Lung (tissue), 11 donors: ENCODE measurements at regions not wholly inside any gene's neighbourhood (a gene's known extent, or its start where the extent isn't known, plus 50 kb on each side); places are given as distances from the start of the nearest gene placed in this dataset.

Experiments used
- ATAC-seq: fragments of 200-7000 bp; cut with Tn5 transposase; one replicate; pipeline ENCODE4 v1.9.1; 2020; ENCODE audit warnings: moderate number of reproducible peaks; ENCODE audit not compliant: insufficient read depth, low FRiP score
- DNase-seq, 3 donors: peaks; one replicate each; pipeline ENCODE4 v3.0.0-alpha.2; 2013 to 2017
- H3K27ac ChIP-seq, 2 donors: one replicate each; pipeline ENCODE4 v1.5.1; 2013; ENCODE audit warnings: mild to moderate bottlenecking in 2 of 2, moderate library complexity in 2 of 2, control low read depth in 1 of 2, inconsistent platforms in 1 of 2, low read depth in 1 of 2, low read length in 1 of 2
- H3K27me3 ChIP-seq, 3 donors: one replicate each; pipeline ENCODE4 v1.5.1; 2013; ENCODE audit warnings: low read length in 2 of 3; ENCODE audit not compliant: control insufficient read depth in 3 of 3, insufficient read depth in 3 of 3
- H3K36me3 ChIP-seq, 4 donors: one replicate each; pipeline ENCODE4 v1.5.1; 2013; ENCODE audit warnings: low read length in 4 of 4, mild to moderate bottlenecking in 1 of 4, moderate library complexity in 1 of 4; ENCODE audit not compliant: control insufficient read depth in 4 of 4, insufficient read depth in 4 of 4
- H3K4me1 ChIP-seq, 5 donors: one replicate each; pipeline ENCODE4 v1.5.1; 2013; ENCODE audit warnings: low read length in 5 of 5, mild to moderate bottlenecking in 2 of 5, moderate library complexity in 1 of 5; ENCODE audit not compliant: control insufficient read depth in 5 of 5, insufficient read depth in 5 of 5
- H3K4me3 ChIP-seq: one replicate; pipeline ENCODE4 v1.5.1; 2013; ENCODE audit warnings: mild to moderate bottlenecking, control low read depth, moderate library complexity
- H3K9ac ChIP-seq, 2 donors: one replicate each; pipeline ENCODE4 v1.5.1; 2013; ENCODE audit warnings: low read length in 2 of 2, control low read depth in 1 of 2; ENCODE audit not compliant: insufficient read depth in 1 of 2
- H3K9me3 ChIP-seq, 4 donors: one replicate each; pipeline ENCODE4 v1.5.1; 2013; ENCODE audit warnings: low read length in 3 of 4, mild to moderate bottlenecking in 1 of 4, moderate library complexity in 1 of 4; ENCODE audit not compliant: control insufficient read depth in 4 of 4, insufficient read depth in 3 of 4
- CTCF ChIP-seq: IDR thresholded peaks from 2 replicates; pipeline ENCODE4 v1.5.1; 2012; ENCODE audit warnings: mild to moderate bottlenecking; ENCODE audit errors: control extremely low read depth, extremely low read depth
- WGBS, 2 donors: extraction: QIAGEN DNeasy Blood & Tissue Kit; methylation state at CpG; one replicate each; pipeline ENCODE4 v1.1.7; 2013; 5-methylcytosine and 5-hydroxymethylcytosine counted together
- donor health status: control.
- donor health status: control.
- donor health status: Bipolar disorder and iron deficiency.
- donor health status: healthy.
- donor health status: DM: yes; HTN: yes; CAD: no.

GRCh38 chr5:3143382-3143781, 391.9 kb upstream of the IRX2 start:
- Histone ChIP-seq H3K4me3 (no peak overlapping the region), H3K27me3 (no peaks in the 10 kb centered on the region), H3K9ac (no peak overlapping the region), H3K4me1 (no peaks in the 10 kb centered on the region), H3K27ac (no peak overlapping the region), H3K9me3 (peaks cover 0 to 1% (median 0%) of the 10 kb centered on the region in 4 donors), H3K36me3 (no peaks in the 10 kb centered on the region)
- no peak for ATAC-seq
- WGBS, 2 donors: 92 to 96% methylated on average over 12 of the region's 12 CpGs
- no peak for TF ChIP-seq CTCF
- no peak for DNase-seq

- ATAC-seq (no peak), DNase-seq (no peak)
- Histone ChIP-seq H3K4me1 (no peaks in the 10 kb centered on the region), H3K4me3 (no peak overlapping the region), H3K27ac (no peak overlapping the region), H3K36me3 (no peaks in the 10 kb centered on the region), H3K27me3 (no peaks in the 10 kb centered on the region), H3K9me3 (peaks cover 0 to 1% (median 0%) of the 10 kb centered on the region in 4 donors), H3K9ac (no peak overlapping the region)
- TF ChIP-seq CTCF: no peak
- WGBS, 2 donors: 80% methylated on average over 25 of the region's 25 CpGs
These were observed 391.0 kb upstream of the IRX2 start for GRCh38 chr5:3142261-3143027.

GRCh38 chr5:3140117-3140516, 388.6 kb upstream of the IRX2 start:
- no peaks in the 10 kb centered on the region for H3K27me3 ChIP-seq
- 93 to 97% methylated on average over 7 of the region's 7 CpGs for WGBS, 2 donors
- H3K9me3 ChIP-seq: peaks cover 0 to 1% (median 0%) of the 10 kb centered on the region in 4 donors
- no peak overlapping the region for H3K27ac ChIP-seq
- no peak overlapping the region for H3K4me3 ChIP-seq
- H3K9ac ChIP-seq: no peak overlapping the region
- no peak for TF ChIP-seq CTCF
- no peak for DNase-seq
- H3K4me1 ChIP-seq: no peaks in the 10 kb centered on the region
- no peaks in the 10 kb centered on the region for H3K36me3 ChIP-seq
- no peak for ATAC-seq
